Stimulated activated effector memory CD8-positive, alpha-beta T cell treated with anti-CD3 and anti-CD28 coated beads, Interleukin-12 subunit alpha, Interleukin-12 subunit beta, amount 100 ng/mL, for 72 hours (primary cell): ENCODE measurements at regions not wholly inside any gene's neighbourhood (a gene's known extent, or its start where the extent isn't known, plus 50 kb on each side); places are given as distances from the start of the nearest gene placed in this dataset.

Experiments
- ATAC-seq: fragments of 150-1000 bp; cut with Tn5 transposase; 2 replicates; pipeline ENCODE4 v1.10.0; 2021
- DNase-seq, 2 donors: peaks; one replicate each; pipeline ENCODE4 v3.0.0; 2021 to 2022; ENCODE audit warnings: low spot score in 2 of 2
- H3K27ac Mint-ChIP-seq: one replicate; pipeline ENCODE4 v1.8.0; 2022; ENCODE audit warnings: mild to moderate bottlenecking, mixed read lengths
- H3K36me3 Mint-ChIP-seq: one replicate; pipeline ENCODE4 v1.8.0; 2022; ENCODE audit warnings: mild to moderate bottlenecking, mixed read lengths
- H3K4me1 Mint-ChIP-seq: one replicate; pipeline ENCODE4 v1.8.0; 2022; ENCODE audit warnings: mixed read lengths
- H3K4me3 Mint-ChIP-seq: one replicate; pipeline ENCODE4 v1.8.0; 2022; ENCODE audit warnings: mild to moderate bottlenecking, mixed read lengths
- H3K9me3 Mint-ChIP-seq: one replicate; pipeline ENCODE4 v1.8.0; 2022; ENCODE audit warnings: mixed read lengths

GRCh38 chr10:57026307-57026706 lies 665.2 kb upstream of the ZWINT start:
- Mint-ChIP-seq H3K4me1 (no peaks in the 10 kb centered on the region), H3K9me3 (peaks cover 13% of the 10 kb centered on the region), H3K27ac (no peak overlapping the region), H3K4me3 (no peak overlapping the region), H3K36me3 (no peaks in the 10 kb centered on the region)
- ATAC-seq: no peak
- no peak for DNase-seq

GRCh38 chr10:57023626-57024025 lies 662.6 kb upstream of the ZWINT start:
- Mint-ChIP-seq H3K4me3 (no peak overlapping the region), H3K27ac (no peak overlapping the region), H3K4me1 (no peaks in the 10 kb centered on the region), H3K36me3 (no peaks in the 10 kb centered on the region), H3K9me3 (peaks cover 2% of the 10 kb centered on the region)
- ATAC-seq (no peak), DNase-seq (no peak)

GRCh38 chr10:57018452-57018851 lies 657.4 kb upstream of the ZWINT start:
- Mint-ChIP-seq H3K4me1 (no peaks in the 10 kb centered on the region), H3K4me3 (no peak overlapping the region), H3K36me3 (no peaks in the 10 kb centered on the region), H3K9me3 (peaks cover 5% of the 10 kb centered on the region), H3K27ac (no peak overlapping the region)
- DNase-seq: no peak
- ATAC-seq: no peak

GRCh38 chr10:57017356-57018037 lies 656.4 kb upstream of the ZWINT start:
- no peak for DNase-seq
- ATAC-seq: no peak
- H3K27ac Mint-ChIP-seq: no peak overlapping the region
- no peaks in the 10 kb centered on the region for H3K4me1 Mint-ChIP-seq
- no peak overlapping the region for H3K4me3 Mint-ChIP-seq
- H3K9me3 Mint-ChIP-seq: peaks cover 5% of the 10 kb centered on the region
- H3K36me3 Mint-ChIP-seq: no peaks in the 10 kb centered on the region

- no peak for ATAC-seq
- H3K27ac Mint-ChIP-seq: no peak overlapping the region
Measured at GRCh38 chr10:57015595-57016318, 654.7 kb upstream of the ZWINT start.

GRCh38 chr10:57015187-57015586 lies 654.1 kb upstream of the ZWINT start:
- peaks cover 8% of the 10 kb centered on the region for H3K9me3 Mint-ChIP-seq

More at GRCh38 chr10:57015595-57016318, 654.7 kb upstream of the ZWINT start:
- Mint-ChIP-seq H3K9me3 (peaks cover 6% of the 10 kb centered on the region), H3K36me3 (no peaks in the 10 kb centered on the region), H3K4me3 (no peak overlapping the region), H3K4me1 (no peaks in the 10 kb centered on the region)
- no peak for DNase-seq

GRCh38 chr10:57014758-57015157 lies 653.7 kb upstream of the ZWINT start:
- H3K4me3 Mint-ChIP-seq: no peak overlapping the region
- H3K36me3 Mint-ChIP-seq: no peaks in the 10 kb centered on the region
- H3K9me3 Mint-ChIP-seq: peaks cover 8% of the 10 kb centered on the region
- H3K27ac Mint-ChIP-seq: no peak overlapping the region
- ATAC-seq: no peak
- no peaks in the 10 kb centered on the region for H3K4me1 Mint-ChIP-seq
- DNase-seq: no peak

More at GRCh38 chr10:57015187-57015586, 654.1 kb upstream of the ZWINT start:
- no peak for ATAC-seq
- no peak for DNase-seq
- Mint-ChIP-seq H3K36me3 (no peaks in the 10 kb centered on the region), H3K4me3 (no peak overlapping the region), H3K27ac (no peak overlapping the region), H3K4me1 (no peaks in the 10 kb centered on the region)

GRCh38 chr10:57008189-57008588 lies 647.1 kb upstream of the ZWINT start:
- ATAC-seq (no peak), DNase-seq (no peak)
- Mint-ChIP-seq H3K27ac (no peak overlapping the region), H3K9me3 (peaks cover 18% of the 10 kb centered on the region), H3K4me1 (no peaks in the 10 kb centered on the region), H3K4me3 (no peak overlapping the region), H3K36me3 (no peaks in the 10 kb centered on the region)

- no peak overlapping the region for H3K4me3 Mint-ChIP-seq
- ATAC-seq: no peak
- no peak overlapping the region for H3K27ac Mint-ChIP-seq
- H3K36me3 Mint-ChIP-seq: no peaks in the 10 kb centered on the region
- DNase-seq: no peak
- no peaks in the 10 kb centered on the region for H3K4me1 Mint-ChIP-seq
- H3K9me3 Mint-ChIP-seq: peaks cover 11% of the 10 kb centered on the region
Measured at GRCh38 chr10:56991591-56992069, 630.6 kb upstream of the ZWINT start.

- ATAC-seq (no peak), DNase-seq (no peak)
- Mint-ChIP-seq H3K4me3 (no peak overlapping the region), H3K27ac (no peak overlapping the region), H3K36me3 (no peaks in the 10 kb centered on the region), H3K4me1 (no peaks in the 10 kb centered on the region), H3K9me3 (peaks cover 19% of the 10 kb centered on the region)
Measured at GRCh38 chr10:56975513-56975912, 614.5 kb upstream of the ZWINT start.

- Mint-ChIP-seq H3K4me1 (no peaks in the 10 kb centered on the region), H3K36me3 (no peaks in the 10 kb centered on the region), H3K4me3 (no peak overlapping the region), H3K27ac (no peak overlapping the region), H3K9me3 (peaks cover 16% of the 10 kb centered on the region)
- ATAC-seq (no peak), DNase-seq (no peak)
Measured at GRCh38 chr10:56973766-56974165, 612.7 kb upstream of the ZWINT start.

GRCh38 chr10:56943221-56943755 lies 582.2 kb upstream of the ZWINT start:
- Mint-ChIP-seq H3K4me1 (no peaks in the 10 kb centered on the region), H3K4me3 (no peak overlapping the region), H3K9me3 (peaks cover 15% of the 10 kb centered on the region), H3K36me3 (no peaks in the 10 kb centered on the region), H3K27ac (no peak overlapping the region)
- no peak for DNase-seq
- no peak for ATAC-seq

GRCh38 chr10:56934515-56934914 lies 573.5 kb upstream of the ZWINT start:
- Mint-ChIP-seq H3K4me3 (no peak overlapping the region), H3K9me3 (peaks cover 12% of the 10 kb centered on the region), H3K4me1 (no peaks in the 10 kb centered on the region), H3K27ac (no peak overlapping the region), H3K36me3 (no peaks in the 10 kb centered on the region)
- ATAC-seq (no peak), DNase-seq (no peak)

- ATAC-seq: no peak
- H3K27ac Mint-ChIP-seq: no peak overlapping the region
- no peak for DNase-seq
- peaks cover 27% of the 10 kb centered on the region for H3K9me3 Mint-ChIP-seq
- no peak overlapping the region for H3K4me3 Mint-ChIP-seq
- H3K36me3 Mint-ChIP-seq: no peaks in the 10 kb centered on the region
- H3K4me1 Mint-ChIP-seq: no peaks in the 10 kb centered on the region
Measured at GRCh38 chr10:56928714-56929113, 567.7 kb upstream of the ZWINT start.

- Mint-ChIP-seq H3K9me3 (peaks cover 27% of the 10 kb centered on the region), H3K4me1 (no peaks in the 10 kb centered on the region), H3K27ac (no peak overlapping the region), H3K4me3 (no peak overlapping the region), H3K36me3 (no peaks in the 10 kb centered on the region)
- ATAC-seq (no peak), DNase-seq (no peak)
Measured at GRCh38 chr10:56927701-56928100, 566.6 kb upstream of the ZWINT start.
